VCaP (cell line): ENCODE measurements at regions not wholly inside any gene's neighbourhood (a gene's known extent, or its start where the extent isn't known, plus 50 kb on each side); places are given as distances from the start of the nearest gene placed in this dataset.
"Not testable (repeated sequence)": the region's sequence is repeated elsewhere in the genome, so short reads cannot be mapped to it uniquely, and the experiment has no call there.

Experiments
- H3K27ac ChIP-seq: fragments of 450-650 bp; 2 replicates; pipeline ENCODE4 v1.5.1; 2017
- TF ChIP-seq, protein P1 (sequence below): fragments of 450-650 bp; conservative IDR thresholded peaks from 2 replicates; pipeline ENCODE4 v1.5.1; 2017; ENCODE audit warnings: mild to moderate bottlenecking, moderate library complexity

DNA sequence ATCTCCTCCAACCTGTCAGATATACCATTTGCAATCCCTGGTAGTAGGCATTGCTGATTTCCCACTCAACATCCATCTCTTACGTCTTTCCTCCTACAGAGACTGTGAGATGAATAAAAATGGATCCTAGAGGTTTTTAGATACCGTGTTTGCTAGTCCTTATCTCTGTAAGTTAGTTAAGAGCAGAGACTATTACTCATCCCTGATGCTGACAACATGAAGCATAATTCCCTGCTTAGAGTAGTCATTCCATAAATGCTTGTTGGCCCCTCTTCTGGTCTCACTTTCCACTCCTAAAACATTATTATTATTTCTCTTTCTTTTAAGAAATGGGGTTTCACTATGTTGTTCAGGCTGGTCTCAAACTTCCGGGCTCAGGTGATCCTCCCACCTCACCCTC, 136.2 kb downstream of the RTP4 start:
- no peak overlapping the region for H3K27ac ChIP-seq
- TF ChIP-seq, protein P1, sequence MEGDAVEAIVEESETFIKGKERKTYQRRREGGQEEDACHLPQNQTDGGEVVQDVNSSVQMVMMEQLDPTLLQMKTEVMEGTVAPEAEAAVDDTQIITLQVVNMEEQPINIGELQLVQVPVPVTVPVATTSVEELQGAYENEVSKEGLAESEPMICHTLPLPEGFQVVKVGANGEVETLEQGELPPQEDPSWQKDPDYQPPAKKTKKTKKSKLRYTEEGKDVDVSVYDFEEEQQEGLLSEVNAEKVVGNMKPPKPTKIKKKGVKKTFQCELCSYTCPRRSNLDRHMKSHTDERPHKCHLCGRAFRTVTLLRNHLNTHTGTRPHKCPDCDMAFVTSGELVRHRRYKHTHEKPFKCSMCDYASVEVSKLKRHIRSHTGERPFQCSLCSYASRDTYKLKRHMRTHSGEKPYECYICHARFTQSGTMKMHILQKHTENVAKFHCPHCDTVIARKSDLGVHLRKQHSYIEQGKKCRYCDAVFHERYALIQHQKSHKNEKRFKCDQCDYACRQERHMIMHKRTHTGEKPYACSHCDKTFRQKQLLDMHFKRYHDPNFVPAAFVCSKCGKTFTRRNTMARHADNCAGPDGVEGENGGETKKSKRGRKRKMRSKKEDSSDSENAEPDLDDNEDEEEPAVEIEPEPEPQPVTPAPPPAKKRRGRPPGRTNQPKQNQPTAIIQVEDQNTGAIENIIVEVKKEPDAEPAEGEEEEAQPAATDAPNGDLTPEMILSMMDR: no peak

DNA sequence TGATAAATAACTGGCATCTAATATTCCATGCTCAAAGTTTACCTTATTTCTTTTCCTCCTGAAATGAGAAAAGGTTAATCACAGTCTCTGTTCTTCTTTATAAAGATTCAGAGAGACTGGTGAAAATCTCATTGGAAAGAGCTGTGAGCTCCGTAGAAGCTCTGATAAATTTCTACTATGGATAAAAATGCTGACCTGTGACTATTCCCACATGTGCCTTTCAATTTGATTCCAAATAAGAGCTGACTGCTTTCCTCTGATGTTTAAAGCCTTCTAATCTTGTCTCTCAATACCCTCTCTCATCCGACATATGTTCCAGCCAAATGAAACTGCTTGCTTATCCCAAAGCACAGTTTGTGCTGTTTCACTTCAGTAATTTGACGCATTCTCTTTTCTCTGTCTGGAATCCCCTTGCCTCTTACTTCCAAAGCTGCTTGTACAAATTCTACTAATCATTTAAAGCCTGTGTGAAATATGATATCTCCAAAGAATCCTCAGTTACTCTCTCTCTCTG, 130.1 kb downstream of the RTP4 start:
- no peak overlapping the region for H3K27ac ChIP-seq
- TF ChIP-seq, protein P1: no peak

DNA sequence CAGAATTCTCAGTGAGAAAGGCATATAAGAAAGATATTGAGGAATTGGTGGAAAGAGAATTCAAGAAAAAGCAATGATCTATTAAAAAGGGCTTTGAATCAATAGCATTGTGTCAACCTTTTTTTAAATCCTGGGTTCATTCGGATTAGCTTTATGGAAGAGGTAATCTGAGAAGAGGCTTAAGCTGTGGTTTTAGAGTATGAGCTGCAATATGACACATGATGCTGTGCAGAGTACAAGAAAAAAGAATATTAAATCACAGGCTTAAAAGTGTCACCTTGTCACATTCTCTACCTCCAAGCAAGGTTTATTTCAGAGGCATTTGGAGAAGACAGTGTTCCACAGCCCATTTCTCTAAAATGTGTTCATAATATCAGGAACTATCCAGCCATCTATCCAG, 128.9 kb downstream of the RTP4 start:
- no peak overlapping the region for H3K27ac ChIP-seq
- TF ChIP-seq, protein P1: no peak

DNA sequence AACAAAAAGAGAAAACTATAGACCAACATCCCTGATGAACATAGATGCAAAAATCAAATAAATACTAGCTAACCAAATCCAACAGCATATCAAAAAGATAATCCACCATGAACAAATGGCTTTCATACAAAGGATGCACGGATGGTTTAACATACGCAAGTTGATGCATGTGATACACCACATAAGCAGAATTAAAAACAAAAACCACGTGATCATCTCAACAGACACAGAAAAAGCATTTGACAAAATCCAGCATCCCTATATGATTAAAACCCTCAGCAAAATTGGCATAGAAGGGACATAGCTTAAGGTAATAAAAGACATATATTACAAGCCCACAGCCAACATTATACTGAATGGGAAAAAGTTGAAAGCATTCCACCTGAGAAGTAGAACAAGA, 125.9 kb downstream of the RTP4 start:
- not testable (repeated sequence) for H3K27ac ChIP-seq

DNA sequence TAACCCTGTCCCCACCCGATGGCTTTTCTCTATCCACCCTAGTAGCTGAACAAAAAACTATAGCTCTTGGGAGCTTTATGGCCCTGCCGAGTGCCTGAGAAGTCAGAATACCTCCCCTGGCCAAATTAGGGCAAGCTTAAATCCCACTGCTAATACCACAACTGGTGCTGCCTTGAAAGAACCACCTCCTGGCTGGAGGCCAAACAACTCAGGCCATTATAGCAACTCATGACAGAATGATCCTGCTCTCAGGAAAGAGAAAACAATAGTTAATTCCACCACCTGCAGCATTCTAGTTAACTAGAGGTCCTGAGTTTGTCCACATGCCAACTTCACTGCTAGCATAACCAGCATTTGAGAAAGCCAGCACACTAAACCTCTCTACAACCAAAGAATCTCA, 123.2 kb downstream of the RTP4 start:
- H3K27ac ChIP-seq: no peak overlapping the region
- TF ChIP-seq, protein P1: no peak

DNA sequence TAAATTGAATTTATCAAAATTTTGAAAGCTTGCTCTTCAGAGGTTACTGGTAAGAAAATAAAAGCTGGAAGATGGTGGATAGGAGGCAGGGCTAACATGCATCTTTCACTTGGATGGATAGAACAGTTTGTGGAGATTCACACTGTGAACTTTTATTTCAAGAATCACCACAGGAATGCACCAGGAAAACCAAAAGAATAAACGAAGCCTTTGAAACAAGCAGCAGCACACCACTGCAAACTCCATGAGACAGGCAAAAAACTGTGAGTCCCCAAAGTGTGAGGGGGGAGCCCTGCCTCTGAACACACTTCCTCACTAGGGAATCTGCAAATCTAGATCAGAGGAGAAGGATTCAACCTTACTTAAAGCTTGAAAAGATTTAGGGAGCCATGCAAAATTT, 122.2 kb downstream of the RTP4 start:
- no peak overlapping the region for H3K27ac ChIP-seq
- TF ChIP-seq, protein P1: no peak

DNA sequence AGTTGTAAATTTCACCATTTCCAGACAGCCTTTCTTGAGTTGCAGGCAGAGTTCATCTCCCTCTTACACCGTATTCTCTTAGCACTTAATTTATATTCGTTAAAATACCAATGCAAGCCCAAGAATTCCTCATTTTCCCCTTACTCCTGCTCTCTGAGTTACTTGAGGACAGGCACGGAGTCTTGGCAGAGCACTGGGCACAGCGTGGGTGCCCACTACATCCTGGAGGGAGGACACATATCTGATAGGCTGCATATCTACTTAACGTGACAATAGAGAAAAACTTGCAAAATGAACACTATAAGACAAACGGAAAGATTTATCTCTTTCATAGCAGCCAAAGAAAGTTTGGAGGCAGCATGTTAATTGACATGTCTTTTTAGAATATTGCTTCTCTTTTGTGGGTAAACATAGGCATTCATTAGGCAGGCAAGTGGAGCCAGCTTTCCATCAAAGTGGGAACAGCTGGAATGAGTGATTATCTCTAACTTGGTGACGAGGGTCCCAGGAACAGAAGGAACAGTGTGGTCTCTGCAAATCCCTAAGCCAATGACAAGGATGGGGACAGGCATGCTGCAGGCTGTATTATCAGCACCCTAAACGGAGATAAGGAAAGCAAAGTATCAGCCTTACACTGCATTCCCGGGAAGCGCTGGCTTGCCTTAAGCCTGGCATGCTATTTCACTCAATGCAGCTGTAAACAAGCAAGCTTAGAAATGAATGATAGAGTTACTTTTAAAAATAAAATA, 116.5 kb downstream of the RTP4 start:
- TF ChIP-seq, protein P1: no peak
- no peak overlapping the region for H3K27ac ChIP-seq

DNA sequence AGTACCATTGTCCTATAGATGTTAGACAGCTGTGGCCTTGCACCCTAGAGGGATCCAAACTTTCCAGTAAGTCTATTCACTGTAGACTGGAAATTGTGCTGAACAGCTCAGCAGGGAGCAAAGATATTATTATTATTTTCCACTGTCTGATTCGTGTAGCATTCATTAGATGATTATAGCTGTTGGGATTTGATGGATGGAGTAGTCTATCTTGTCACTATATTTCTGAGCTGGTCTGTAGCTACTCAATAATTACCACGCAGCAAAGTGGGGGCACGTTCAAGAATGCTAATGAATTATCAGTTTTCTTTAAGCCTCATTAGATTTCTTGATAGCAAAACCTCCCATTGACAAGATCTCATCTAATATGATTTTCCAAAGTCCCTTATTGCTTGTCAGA, 113.2 kb downstream of the RTP4 start:
- H3K27ac ChIP-seq: no peak overlapping the region
- TF ChIP-seq, protein P1: no peak

DNA sequence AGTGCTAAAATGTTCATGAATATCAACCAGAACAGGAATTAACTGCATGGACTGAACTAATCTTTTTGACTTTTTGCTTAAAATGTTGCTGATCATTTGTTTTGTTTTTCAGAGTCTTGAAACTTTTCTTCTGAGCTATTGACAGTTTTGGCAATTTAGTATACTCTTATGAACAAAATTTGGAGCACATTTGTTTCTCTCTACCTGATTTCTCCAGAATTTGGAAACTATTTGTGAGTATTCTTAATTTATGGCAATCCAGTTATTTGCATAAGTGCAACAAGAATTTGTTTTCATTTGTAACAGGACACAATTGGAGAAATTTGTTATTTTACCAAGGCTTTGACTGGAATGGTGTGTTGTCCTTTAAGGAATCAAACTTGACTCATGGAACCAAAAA, 107.4 kb downstream of the RTP4 start:
- H3K27ac ChIP-seq: not testable (repeated sequence)
